ENCODE measurements at regions not wholly inside any gene's neighbourhood (a gene's known extent, or its start where the extent isn't known, plus 50 kb on each side); places are given as distances from the start of the nearest gene placed in this dataset.

GRCh38 chrX:43604753-43605152 is 51.3 kb upstream of the MAOA start:
- H3K36me3 Mint-ChIP-seq (ENCODE audit: low read depth) = peaks cover 12% of the 10 kb centered on the region; the same call in 2 of the 3 replicates
- H3K4me2 ChIP-seq = no peak overlapping the region
- ATAC-seq = no peak

More at GRCh38 chrX:43604753-43605152, 51.3 kb upstream of the MAOA start:
- no peaks in the 10 kb centered on the region for H3K79me2 ChIP-seq (replicated peaks; ENCODE audit: insufficient read depth)
- H3K36me3 ChIP-seq (ENCODE audit: insufficient read depth) = no peaks in the 10 kb centered on the region
- H3K4me1 ChIP-seq (ENCODE audit: insufficient read depth) = no peaks in the 10 kb centered on the region
- no peak overlapping the region for H3K4me3 ChIP-seq
- H3F3A ChIP-seq (replicated peaks; ENCODE audit: low read depth) = no peaks in the 10 kb centered on the region
- H3K4me1 Mint-ChIP-seq = no peaks in the 10 kb centered on the region
- no peaks in the 10 kb centered on the region for H3K27me3 ChIP-seq (ENCODE audit: insufficient read depth)
- peaks cover 8% of the 10 kb centered on the region; the same call in 2 of the 3 replicates for H3K9me3 Mint-ChIP-seq
- peaks cover 2% of the 10 kb centered on the region for H3K27me3 Mint-ChIP-seq (ENCODE audit: insufficient read depth, low read depth, poor library complexity)
- no peak for DNase-seq (ENCODE audit: low spot score)
- no peak overlapping the region for H3K27ac Mint-ChIP-seq
- H3K27ac ChIP-seq (ENCODE audit: low read depth) = no peak overlapping the region
- 0 out of 2 replicates have a peak, but pooled peaks cover 3% of the 10 kb centered on the region for H3K9me2 ChIP-seq (ENCODE audit: insufficient read depth)
- no peak overlapping the region for H3K4me3 Mint-ChIP-seq
- H4K20me1 ChIP-seq (replicated peaks; ENCODE audit: insufficient read depth) = no peaks in the 10 kb centered on the region
- H2AFZ ChIP-seq = no peak overlapping the region
- no peak for TF ChIP-seq POLR2AphosphoS5 (IDR thresholded peaks at IDR 0.05; ENCODE audit: low read depth)
- TF ChIP-seq CREB1 (CRISPR knock-in tag; IDR thresholded peaks at IDR 0.05; ENCODE audit: low read depth) = no peak
- no peak for TF ChIP-seq ZNF114 (CRISPR knock-in tag; IDR thresholded peaks at IDR 0.05)
- no peak for TF ChIP-seq REST (IDR thresholded peaks at IDR 0.05; ENCODE audit: unreplicated experiment)
- no peak for TF ChIP-seq EZH2 (IDR thresholded peaks at IDR 0.05; ENCODE audit: low read depth, unreplicated experiment)
- TF ChIP-seq ZNF462 (CRISPR knock-in tag; IDR thresholded peaks at IDR 0.05) = no peak
- TF ChIP-seq EZH2phosphoT487 (IDR thresholded peaks at IDR 0.05; ENCODE audit: unreplicated experiment) = no peak
- TF ChIP-seq STAT1 (IDR thresholded peaks at IDR 0.05; ENCODE audit: unreplicated experiment) = no peak
- TF ChIP-seq ETS1 (IDR thresholded peaks at IDR 0.05) = no peak
- no peak for TF ChIP-seq JUNB (IDR thresholded peaks at IDR 0.05; ENCODE audit: unreplicated experiment)
- TF ChIP-seq CTCF (conservative IDR thresholded peaks at IDR 0.05; ENCODE audit: low read depth in 2 of 2) = no peak
- no peak for TF ChIP-seq ZNF331 (CRISPR knock-in tag; IDR thresholded peaks at IDR 0.05; ENCODE audit: low read depth)
- no peak for TF ChIP-seq NANOG (IDR thresholded peaks at IDR 0.05; ENCODE audit: borderline replicate concordance)

All from GM23338 (cell line).